ENCODE measurements at regions not wholly inside any gene's neighbourhood (a gene's known extent, or its start where the extent isn't known, plus 50 kb on each side); places are given as distances from the start of the nearest gene placed in this dataset.
A peak's percentile ranks its signal among the peaks of the same experiment; 100 is the strongest.

GRCh38 chrX:45322820-45323219 lies 122.1 kb upstream of the DIPK2B start:
- DNase-seq: no peak

- DNase-seq: peak in 26 of 56 donors; percentile 0 to 30 (median 1)
Observed at GRCh38 chrX:45322382-45322781, 121.7 kb upstream of the DIPK2B start.

GRCh38 chrX:45320191-45320590 lies 119.5 kb upstream of the DIPK2B start:
- no peak for DNase-seq

- DNase-seq: no peak
Observed at GRCh38 chrX:45309801-45310200, 109.1 kb upstream of the DIPK2B start.

GRCh38 chrX:45309096-45309495 lies 108.4 kb upstream of the DIPK2B start:
- DNase-seq: no peak

- no peak for DNase-seq
Observed at GRCh38 chrX:45306794-45307193, 106.1 kb upstream of the DIPK2B start.

GRCh38 chrX:45300638-45301037 lies 100.0 kb upstream of the DIPK2B start:
- no peak for DNase-seq

GRCh38 chrX:45295259-45295986 lies 94.7 kb upstream of the DIPK2B start:
- no peak for DNase-seq

GRCh38 chrX:45274576-45274975 lies 73.9 kb upstream of the DIPK2B start:
- DNase-seq: no peak

- no peak for DNase-seq
Observed at GRCh38 chrX:45267007-45267406, 66.3 kb upstream of the DIPK2B start.

- DNase-seq: no peak
Observed at GRCh38 chrX:45266456-45266855, 65.8 kb upstream of the DIPK2B start.

GRCh38 chrX:45264865-45265264 lies 64.2 kb upstream of the DIPK2B start:
- peak in 10 of 56 donors; percentile 1 to 39 (median 6) for DNase-seq

- DNase-seq: no peak
Observed at GRCh38 chrX:45261471-45261870, 60.8 kb upstream of the DIPK2B start.

GRCh38 chrX:45261005-45261404 lies 60.3 kb upstream of the DIPK2B start:
- DNase-seq: no peak

- DNase-seq: no peak
Observed at GRCh38 chrX:45258731-45259402, 58.2 kb upstream of the DIPK2B start.
